ENCODE measurements at regions not wholly inside any gene's neighbourhood (a gene's known extent, or its start where the extent isn't known, plus 50 kb on each side); places are given as distances from the start of the nearest gene placed in this dataset.

- no peak for DNase-seq
- no peaks in the 10 kb centered on the region for H3K9me3 Mint-ChIP-seq
- H3K27me3 Mint-ChIP-seq, result peaks cover 7 to 10% of the 10 kb centered on the region in 2 donors
These were observed 115.9 kb downstream of the LY86 start for GRCh38 chr6:6704103-6705060.

GRCh38 chr6:6705061-6705425 is 116.5 kb downstream of the LY86 start:
- DNase-seq, result no peak
- Mint-ChIP-seq H3K4me3 (no peak overlapping the region), H3K4me1 (peaks cover 2 to 6% of the 10 kb centered on the region in 2 donors), H3K9me3 (no peaks in the 10 kb centered on the region), H3K27ac (no peak overlapping the region), H3K27me3 (peaks cover 5 to 7% of the 10 kb centered on the region in 2 donors), H3K36me3 (no peaks in the 10 kb centered on the region)
- no peak for ATAC-seq (replicated peaks)

More at GRCh38 chr6:6704103-6705060, 115.9 kb downstream of the LY86 start:
- no peak for ATAC-seq (replicated peaks)
- H3K4me1 Mint-ChIP-seq, result peaks cover 2 to 6% of the 10 kb centered on the region in 2 donors
- H3K36me3 Mint-ChIP-seq, result no peaks in the 10 kb centered on the region
- H3K4me3 Mint-ChIP-seq, result no peak overlapping the region
- H3K27ac Mint-ChIP-seq, result no peak overlapping the region

- peaks cover 2 to 6% of the 10 kb centered on the region in 2 donors for H3K4me1 Mint-ChIP-seq
- no peak overlapping the region for H3K4me3 Mint-ChIP-seq
- H3K27ac Mint-ChIP-seq, result no peak overlapping the region
- DNase-seq (no peak), ATAC-seq (replicated peaks) (no peak)
- peaks cover 0 to 7% of the 10 kb centered on the region in 2 donors for H3K27me3 Mint-ChIP-seq
- H3K9me3 Mint-ChIP-seq, result no peaks in the 10 kb centered on the region
- no peaks in the 10 kb centered on the region for H3K36me3 Mint-ChIP-seq
These were observed 117.6 kb downstream of the LY86 start for GRCh38 chr6:6705915-6706675.

GRCh38 chr6:6707143-6707542 is 118.6 kb downstream of the LY86 start:
- peaks cover 0 to 5% of the 10 kb centered on the region in 2 donors for H3K27me3 Mint-ChIP-seq
- H3K9me3 Mint-ChIP-seq, result no peaks in the 10 kb centered on the region
- H3K4me1 Mint-ChIP-seq, result peaks cover 10 to 11% of the 10 kb centered on the region in 2 donors
- peak overlapping the region; percentile 16 for H3K27ac Mint-ChIP-seq
- no peaks in the 10 kb centered on the region for H3K36me3 Mint-ChIP-seq
- no peak overlapping the region for H3K4me3 Mint-ChIP-seq
- ATAC-seq (replicated peaks) (no peak), DNase-seq (no peak)

GRCh38 chr6:6709106-6709505 is 120.6 kb downstream of the LY86 start:
- peaks cover 25 to 30% of the 10 kb centered on the region in 2 donors for H3K4me1 Mint-ChIP-seq
- H3K27ac Mint-ChIP-seq, result no peak overlapping the region
- H3K36me3 Mint-ChIP-seq, result no peaks in the 10 kb centered on the region
- H3K27me3 Mint-ChIP-seq, result peaks cover 8 to 22% of the 10 kb centered on the region in 2 donors
- DNase-seq (no peak), ATAC-seq (replicated peaks) (no peak)
- no peaks in the 10 kb centered on the region for H3K9me3 Mint-ChIP-seq
- H3K4me3 Mint-ChIP-seq, result no peak overlapping the region

- no peaks in the 10 kb centered on the region for H3K36me3 Mint-ChIP-seq
- peaks cover 10 to 25% of the 10 kb centered on the region in 2 donors for H3K27me3 Mint-ChIP-seq
- DNase-seq (no peak), ATAC-seq (replicated peaks) (no peak)
- H3K4me3 Mint-ChIP-seq, result peak overlapping the region in 1 of 2 donors; percentile 77
- H3K4me1 Mint-ChIP-seq, result peaks cover 26 to 32% of the 10 kb centered on the region in 2 donors
- H3K27ac Mint-ChIP-seq, result peak overlapping the region; percentile 15
- H3K9me3 Mint-ChIP-seq, result no peaks in the 10 kb centered on the region
These were observed 122.7 kb downstream of the LY86 start for GRCh38 chr6:6711031-6711785.

GRCh38 chr6:6711832-6712448 is 123.4 kb downstream of the LY86 start:
- H3K36me3 Mint-ChIP-seq, result no peaks in the 10 kb centered on the region
- H3K4me1 Mint-ChIP-seq, result peaks cover 26 to 32% of the 10 kb centered on the region in 2 donors
- H3K9me3 Mint-ChIP-seq, result no peaks in the 10 kb centered on the region
- peak overlapping the region; percentile 34 for H3K27ac Mint-ChIP-seq
- H3K4me3 Mint-ChIP-seq, result peak overlapping the region; percentile 57 to 77
- ATAC-seq (replicated peaks) (peak; percentile 82 to 91), DNase-seq (peak; percentile 63)
- peaks cover 10 to 25% of the 10 kb centered on the region in 2 donors for H3K27me3 Mint-ChIP-seq

GRCh38 chr6:6712449-6713403 is 124.2 kb downstream of the LY86 start:
- DNase-seq (no peak), ATAC-seq (replicated peaks) (peak; percentile 62 to 70)
- peaks cover 10 to 25% of the 10 kb centered on the region in 2 donors for H3K27me3 Mint-ChIP-seq
- peaks cover 26 to 32% of the 10 kb centered on the region in 2 donors for H3K4me1 Mint-ChIP-seq
- H3K9me3 Mint-ChIP-seq, result no peaks in the 10 kb centered on the region
- peak overlapping the region; percentile 57 to 77 for H3K4me3 Mint-ChIP-seq
- H3K27ac Mint-ChIP-seq, result peak overlapping the region; percentile 53
- no peaks in the 10 kb centered on the region for H3K36me3 Mint-ChIP-seq

GRCh38 chr6:6713657-6714056 is 125.1 kb downstream of the LY86 start:
- DNase-seq, result no peak
- Mint-ChIP-seq H3K27me3 (peaks cover 12 to 28% of the 10 kb centered on the region in 2 donors), H3K27ac (no peak overlapping the region), H3K9me3 (no peaks in the 10 kb centered on the region), H3K4me3 (no peak overlapping the region), H3K4me1 (peaks cover 29 to 32% of the 10 kb centered on the region in 2 donors), H3K36me3 (no peaks in the 10 kb centered on the region)
- ATAC-seq (replicated peaks), result no peak

GRCh38 chr6:6714118-6714897 is 125.8 kb downstream of the LY86 start:
- H3K9me3 Mint-ChIP-seq, result no peaks in the 10 kb centered on the region
- H3K27ac Mint-ChIP-seq, result no peak overlapping the region
- H3K4me1 Mint-ChIP-seq, result peaks cover 29 to 32% of the 10 kb centered on the region in 2 donors
- no peak overlapping the region for H3K4me3 Mint-ChIP-seq
- H3K27me3 Mint-ChIP-seq, result peaks cover 17 to 34% of the 10 kb centered on the region in 2 donors
- no peaks in the 10 kb centered on the region for H3K36me3 Mint-ChIP-seq
- DNase-seq (no peak), ATAC-seq (replicated peaks) (no peak)

- Mint-ChIP-seq H3K36me3 (no peaks in the 10 kb centered on the region), H3K9me3 (no peaks in the 10 kb centered on the region), H3K27me3 (peaks cover 17 to 34% of the 10 kb centered on the region in 2 donors), H3K27ac (no peak overlapping the region), H3K4me1 (peaks cover 29 to 32% of the 10 kb centered on the region in 2 donors), H3K4me3 (no peak overlapping the region)
- ATAC-seq (replicated peaks) (no peak), DNase-seq (no peak)
These were observed 126.4 kb downstream of the LY86 start for GRCh38 chr6:6714953-6715352.

GRCh38 chr6:6715465-6715864 is 126.9 kb downstream of the LY86 start:
- H3K27ac Mint-ChIP-seq, result no peak overlapping the region
- no peaks in the 10 kb centered on the region for H3K9me3 Mint-ChIP-seq
- no peaks in the 10 kb centered on the region for H3K36me3 Mint-ChIP-seq
- peaks cover 17 to 34% of the 10 kb centered on the region in 2 donors for H3K27me3 Mint-ChIP-seq
- no peak for DNase-seq
- H3K4me1 Mint-ChIP-seq, result peaks cover 29 to 32% of the 10 kb centered on the region in 2 donors
- no peak overlapping the region for H3K4me3 Mint-ChIP-seq
- no peak for ATAC-seq (replicated peaks)

Data from stimulated activated naive B cell treated with anti-CD40 and anti-IgM and Interleukin-4, amounts not matched to agents 10 μg/mL and 1 μg/mL and 100 μg/mL, for 72 hours (primary cell).